SU-DHL-6 (cell line): ENCODE measurements at regions not wholly inside any gene's neighbourhood (a gene's known extent, or its start where the extent isn't known, plus 50 kb on each side); places are given as distances from the start of the nearest gene placed in this dataset.

ENCODE experiments used
- H2AFZ ChIP-seq: fragments of 200-600 bp; sonication (generic); 2 replicates; pipeline ENCODE4 v1.6.1; 2014; ENCODE audit warnings: low read depth, mild to moderate bottlenecking, moderate library complexity, mixed read lengths, antibody characterized with exemption, low read length; ENCODE audit not compliant: severe bottlenecking
- H3F3A ChIP-seq: fragments of 200-600 bp; shearing (Covaris generic); 2 replicates; pipeline ENCODE4 v1.6.0; 2016; ENCODE audit warnings: antibody characterized with exemption, mild to moderate bottlenecking; ENCODE audit not compliant: insufficient read depth
- H3K27ac ChIP-seq: fragments of 200-600 bp; sonication (generic); 2 replicates; pipeline ENCODE4 v1.5.1; 2016; ENCODE audit warnings: low read depth, mild to moderate bottlenecking, low read length, moderate library complexity, mixed read lengths
- H3K27me3 ChIP-seq: fragments of 200-600 bp; sonication (generic), shearing (Covaris generic); 2 replicates; pipeline ENCODE4 v1.6.0; 2014; ENCODE audit warnings: mild to moderate bottlenecking, low read length
- H3K36me3 ChIP-seq: fragments of 200-600 bp; sonication (generic); 2 replicates; pipeline ENCODE4 v1.6.1; 2014; ENCODE audit warnings: mild to moderate bottlenecking, low read length, mixed read lengths
- H3K4me2 ChIP-seq: fragments of 300-600, 200-600 bp; shearing (Covaris generic), sonication (generic); 2 replicates; pipeline ENCODE4 v1.6.0; 2014; ENCODE audit warnings: low read length, low read depth, mild to moderate bottlenecking; ENCODE audit not compliant: poor library complexity, severe bottlenecking
- H3K4me3 ChIP-seq: fragments of 200-600 bp; sonication (generic); 2 replicates; pipeline ENCODE4 v1.5.1; 2014; ENCODE audit warnings: antibody characterized with exemption, low read length, mild to moderate bottlenecking, mixed read lengths; ENCODE audit not compliant: insufficient read depth, poor library complexity, severe bottlenecking
- H3K79me2 ChIP-seq: fragments of 200-600 bp; sonication (generic); 2 replicates; pipeline ENCODE4 v1.6.1; 2014; ENCODE audit warnings: mild to moderate bottlenecking, low read length, moderate library complexity; ENCODE audit not compliant: insufficient read depth
- H3K9ac ChIP-seq: fragments of 200-600 bp; sonication (generic); 2 replicates; pipeline ENCODE4 v1.7.0; 2014; ENCODE audit warnings: mild to moderate bottlenecking, low read length
- H3K9me2 ChIP-seq: fragments of 200-600 bp; sonication (generic); replicated peaks from 2 replicates; pipeline ENCODE4 v1.6.1; 2014; ENCODE audit warnings: low read length; ENCODE audit not compliant: insufficient read depth
- H3K9me3 ChIP-seq: fragments of 200-600 bp; sonication (generic); 2 replicates; pipeline ENCODE4 v1.6.1; 2014; ENCODE audit warnings: low read length, mixed read lengths; ENCODE audit not compliant: insufficient read depth
- H4K20me1 ChIP-seq: fragments of 200-600 bp; sonication (generic); 2 replicates; pipeline ENCODE4 v1.6.1; 2014; ENCODE audit warnings: low read depth, mild to moderate bottlenecking, antibody characterized with exemption, low read length, moderate library complexity, mixed read lengths
- EZH2phosphoT487 ChIP-seq: fragments of 200-600 bp; sonication (generic), shearing (Covaris generic); conservative IDR thresholded peaks from 2 replicates; pipeline ENCODE4 v1.6.1; 2018; ENCODE audit warnings: mild to moderate bottlenecking, antibody characterized with exemption, low read length, moderate library complexity, mixed read lengths
- TF ChIP-seq, protein P1 (sequence below): fragments of 200-600 bp; sonication (generic); IDR thresholded peaks from one replicate; pipeline ENCODE4 v1.5.1; 2017; ENCODE audit warnings: antibody characterized with exemption, mild to moderate bottlenecking, low read length, moderate library complexity; ENCODE audit not compliant: insufficient read depth, poor library complexity, severe bottlenecking

DNA sequence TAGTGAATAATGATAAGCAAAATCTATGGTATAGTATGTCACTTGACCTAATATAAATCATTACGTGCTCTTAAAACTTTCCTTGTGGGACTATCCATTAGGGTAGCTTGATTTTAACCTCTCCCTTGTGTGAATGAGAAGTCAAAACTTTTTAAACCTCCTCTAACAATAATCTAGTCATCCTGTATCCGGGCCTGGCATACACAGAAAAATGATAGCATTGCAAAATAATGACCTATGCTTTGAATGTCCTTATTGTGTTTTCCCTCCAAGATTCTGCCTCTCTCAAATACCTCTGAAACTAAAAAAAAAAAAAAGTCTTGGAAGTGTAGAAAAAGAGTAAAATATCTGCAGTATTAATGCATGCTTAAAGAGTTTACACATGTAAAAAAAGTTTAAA, 250.0 kb upstream of the NDST3 start:
- Histone ChIP-seq H4K20me1 (no peaks in the 10 kb centered on the region), H3K9me3 (no peaks in the 10 kb centered on the region), H3K36me3 (no peaks in the 10 kb centered on the region), H3K4me3 (no peak overlapping the region), H3K9me2 (no peaks in the 10 kb centered on the region), H3F3A (no peaks in the 10 kb centered on the region), H2AFZ (no peak overlapping the region), H3K4me2 (no peak overlapping the region), H3K79me2 (no peaks in the 10 kb centered on the region), H3K27me3 (no peaks in the 10 kb centered on the region), H3K9ac (no peak overlapping the region), H3K27ac (no peak overlapping the region)
- TF ChIP-seq, protein P1, sequence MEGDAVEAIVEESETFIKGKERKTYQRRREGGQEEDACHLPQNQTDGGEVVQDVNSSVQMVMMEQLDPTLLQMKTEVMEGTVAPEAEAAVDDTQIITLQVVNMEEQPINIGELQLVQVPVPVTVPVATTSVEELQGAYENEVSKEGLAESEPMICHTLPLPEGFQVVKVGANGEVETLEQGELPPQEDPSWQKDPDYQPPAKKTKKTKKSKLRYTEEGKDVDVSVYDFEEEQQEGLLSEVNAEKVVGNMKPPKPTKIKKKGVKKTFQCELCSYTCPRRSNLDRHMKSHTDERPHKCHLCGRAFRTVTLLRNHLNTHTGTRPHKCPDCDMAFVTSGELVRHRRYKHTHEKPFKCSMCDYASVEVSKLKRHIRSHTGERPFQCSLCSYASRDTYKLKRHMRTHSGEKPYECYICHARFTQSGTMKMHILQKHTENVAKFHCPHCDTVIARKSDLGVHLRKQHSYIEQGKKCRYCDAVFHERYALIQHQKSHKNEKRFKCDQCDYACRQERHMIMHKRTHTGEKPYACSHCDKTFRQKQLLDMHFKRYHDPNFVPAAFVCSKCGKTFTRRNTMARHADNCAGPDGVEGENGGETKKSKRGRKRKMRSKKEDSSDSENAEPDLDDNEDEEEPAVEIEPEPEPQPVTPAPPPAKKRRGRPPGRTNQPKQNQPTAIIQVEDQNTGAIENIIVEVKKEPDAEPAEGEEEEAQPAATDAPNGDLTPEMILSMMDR = no peak
- TF ChIP-seq EZH2phosphoT487 = no peak

DNA sequence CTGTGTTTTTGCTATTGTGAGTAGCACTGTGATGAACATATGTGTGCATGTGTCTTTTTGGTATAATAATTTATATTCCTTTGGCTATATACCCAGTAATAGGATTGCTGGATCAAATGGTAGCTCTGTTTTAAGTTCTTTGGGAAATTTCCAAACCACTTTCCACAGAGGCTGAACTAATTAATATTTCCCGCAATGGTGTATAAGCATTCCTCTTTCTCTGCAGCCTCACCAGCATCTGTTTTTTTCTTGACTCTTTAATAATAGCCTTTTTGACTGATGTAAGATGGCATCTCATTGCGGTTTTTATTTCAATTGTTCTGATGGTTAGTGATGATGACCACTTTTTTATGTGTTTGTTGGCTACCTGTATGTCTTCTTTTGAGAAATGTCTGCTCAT, 247.7 kb upstream of the NDST3 start:
- no peak overlapping the region for H3K9ac ChIP-seq
- no peaks in the 10 kb centered on the region for H3F3A ChIP-seq
- H3K4me3 ChIP-seq = no peak overlapping the region
- H3K27ac ChIP-seq = no peak overlapping the region
- H3K27me3 ChIP-seq = no peaks in the 10 kb centered on the region
- no peak for TF ChIP-seq EZH2phosphoT487
- TF ChIP-seq, protein P1 = no peak
- H3K4me2 ChIP-seq = no peak overlapping the region
- no peaks in the 10 kb centered on the region for H3K9me3 ChIP-seq
- H4K20me1 ChIP-seq = no peaks in the 10 kb centered on the region
- H3K79me2 ChIP-seq = no peaks in the 10 kb centered on the region
- H3K36me3 ChIP-seq = no peaks in the 10 kb centered on the region
- H2AFZ ChIP-seq = no peak overlapping the region
- H3K9me2 ChIP-seq = no peaks in the 10 kb centered on the region

GRCh38 chr4:117793845-117794480, 240.3 kb upstream of the NDST3 start:
- no peak overlapping the region for H2AFZ ChIP-seq

More at GRCh38 chr4:117793845-117794480, 240.3 kb upstream of the NDST3 start:
- Histone ChIP-seq H3K27ac (no peak overlapping the region), H4K20me1 (no peaks in the 10 kb centered on the region), H3K79me2 (no peaks in the 10 kb centered on the region), H3K27me3 (no peaks in the 10 kb centered on the region), H3F3A (no peaks in the 10 kb centered on the region), H3K4me2 (no peak overlapping the region), H3K9ac (no peak overlapping the region), H3K36me3 (no peaks in the 10 kb centered on the region), H3K9me3 (no peaks in the 10 kb centered on the region), H3K4me3 (no peak overlapping the region), H3K9me2 (no peaks in the 10 kb centered on the region)
- TF ChIP-seq, protein P1 = no peak
- no peak for TF ChIP-seq EZH2phosphoT487
